Kidney capillary endothelial cell (primary cell): ENCODE measurements at regions not wholly inside any gene's neighbourhood (a gene's known extent, or its start where the extent isn't known, plus 50 kb on each side); places are given as distances from the start of the nearest gene placed in this dataset.

Experiments used
- DNase-seq: peaks from one replicate; pipeline ENCODE4 v3.0.0-alpha.2; 2018; ENCODE audit warnings: low spot score

GRCh38 chr5:39475159-39475571 lies 50.4 kb upstream of the DAB2 start:
- no peak for DNase-seq
